ENCODE measurements at regions not wholly inside any gene's neighbourhood (a gene's known extent, or its start where the extent isn't known, plus 50 kb on each side); places are given as distances from the start of the nearest gene placed in this dataset.

- no peak for TF ChIP-seq ZNF462 (CRISPR knock-in tag; IDR thresholded peaks at IDR 0.05)
- TF ChIP-seq EZH2 (IDR thresholded peaks at IDR 0.05; ENCODE audit: low read depth, unreplicated experiment) = no peak
- TF ChIP-seq NANOG (IDR thresholded peaks at IDR 0.05; ENCODE audit: borderline replicate concordance) = no peak
- TF ChIP-seq ZNF114 (CRISPR knock-in tag; IDR thresholded peaks at IDR 0.05) = no peak
- TF ChIP-seq ZNF331 (CRISPR knock-in tag; IDR thresholded peaks at IDR 0.05; ENCODE audit: low read depth) = no peak
These were observed 355.2 kb downstream of the HAPSTR1 start (continued) for GRCh38 chr16:9446471-9447194.

GRCh38 chr16:9447195-9447551 lies 355.7 kb downstream of the HAPSTR1 start:
- Histone ChIP-seq H3K79me2 (replicated peaks; ENCODE audit: insufficient read depth) (no peaks in the 10 kb centered on the region), H4K20me1 (replicated peaks; ENCODE audit: insufficient read depth) (no peaks in the 10 kb centered on the region), H3K4me2 (no peak overlapping the region), H2AFZ (0 out of 2 replicates have a peak overlapping the region, but pooled peaks have one; percentile 43), H3K9me2 (ENCODE audit: insufficient read depth) (no peaks in the 10 kb centered on the region), H3K27me3 (ENCODE audit: insufficient read depth) (no peaks in the 10 kb centered on the region), H3K4me1 (ENCODE audit: insufficient read depth) (peaks cover 12% of the 10 kb centered on the region), H3K36me3 (ENCODE audit: insufficient read depth) (no peaks in the 10 kb centered on the region; the same call in 1 of the 2 replicates), H3K4me3 (no peak overlapping the region), H3F3A (replicated peaks; ENCODE audit: low read depth) (no peaks in the 10 kb centered on the region), H3K27ac (ENCODE audit: low read depth) (no peak overlapping the region)
- no peak for DNase-seq (ENCODE audit: low spot score)
- Mint-ChIP-seq H3K27me3 (ENCODE audit: insufficient read depth, low read depth, poor library complexity) (no peaks in the 10 kb centered on the region), H3K27ac (no peak overlapping the region), H3K4me3 (no peak overlapping the region), H3K9me3 (peaks cover 4% of the 10 kb centered on the region; the same call in 2 of the 3 replicates), H3K4me1 (peaks cover 29% of the 10 kb centered on the region), H3K36me3 (ENCODE audit: low read depth) (no peaks in the 10 kb centered on the region)
- ATAC-seq = no peak
- TF ChIP-seq ZNF462 (CRISPR knock-in tag; IDR thresholded peaks at IDR 0.05) = no peak
